ENCODE measurements at regions not wholly inside any gene's neighbourhood (a gene's known extent, or its start where the extent isn't known, plus 50 kb on each side); places are given as distances from the start of the nearest gene placed in this dataset.
"Not testable (repeated sequence)": the region's sequence is repeated elsewhere in the genome, so short reads cannot be mapped to it uniquely, and the experiment has no call there.

- H3K4me1 ChIP-seq (ENCODE audit: insufficient read depth, low read length) = no peaks in the 10 kb centered on the region
- no peaks in the 10 kb centered on the region for H3K79me2 ChIP-seq (ENCODE audit: low read length)
- ATAC-seq (no peak), DNase-seq (no peak)
- TF ChIP-seq EZH2 (IDR thresholded peaks at IDR 0.05; ENCODE audit: low read length, unreplicated experiment) (no peak), CTCF (conservative IDR thresholded peaks at IDR 0.05; ENCODE audit: low read depth, low read length) (no peak), EZH2phosphoT487 (IDR thresholded peaks at IDR 0.05; ENCODE audit: borderline replicate concordance, low read length) (no peak)
- no peaks in the 10 kb centered on the region for H4K20me1 ChIP-seq (ENCODE audit: low read length)
- intact Hi-C loops (cut with micrococcal nuclease) = no loop called here
- peaks cover 12% of the 10 kb centered on the region; the same call in 1 of the 2 replicates for H3K9me3 ChIP-seq (ENCODE audit: low read length)
- ChIA-PET CTCF (no interaction called here), POLR2A (ENCODE audit: unreplicated experiment) (no interaction called here)
- no peaks in the 10 kb centered on the region for H3K36me3 ChIP-seq (ENCODE audit: low read depth, low read length)
- H3K4me3 ChIP-seq (ENCODE audit: low read length) = no peak overlapping the region
- no peaks in the 10 kb centered on the region for H3K27me3 ChIP-seq (ENCODE audit: low read length)
- H3K9ac ChIP-seq (ENCODE audit: low read length) = no peak overlapping the region
- no peak overlapping the region for H3K27ac ChIP-seq (ENCODE audit: low read length)
- H2AFZ ChIP-seq (ENCODE audit: low read length) = no peak overlapping the region
- H3K4me2 ChIP-seq (ENCODE audit: low read length) = no peak overlapping the region
- no peaks in the 10 kb centered on the region for H3F3A ChIP-seq (ENCODE audit: low read length, unreplicated experiment)
- no peaks in the 10 kb centered on the region for H3K9me2 ChIP-seq (replicated peaks; ENCODE audit: low read length)
- no TSS peak for BruUV-seq (replicated peaks)
Measured at GRCh38 chr3:26132942-26133341, 343.1 kb downstream of the OXSM start.

- Histone ChIP-seq H3K79me2 (ENCODE audit: low read length) (no peaks in the 10 kb centered on the region), H3K4me3 (ENCODE audit: low read length) (no peak overlapping the region), H3K4me2 (ENCODE audit: low read length) (no peak overlapping the region), H2AFZ (ENCODE audit: low read length) (no peak overlapping the region), H3K4me1 (ENCODE audit: insufficient read depth, low read length) (no peaks in the 10 kb centered on the region), H3K9me2 (replicated peaks; ENCODE audit: low read length) (no peaks in the 10 kb centered on the region), H3K27me3 (ENCODE audit: low read length) (no peaks in the 10 kb centered on the region), H3K9me3 (ENCODE audit: low read length) (peaks cover 26% of the 10 kb centered on the region; the same call in 1 of the 2 replicates), H3K27ac (ENCODE audit: low read length) (no peak overlapping the region), H3K36me3 (ENCODE audit: low read depth, low read length) (no peaks in the 10 kb centered on the region), H3F3A (ENCODE audit: low read length, unreplicated experiment) (no peaks in the 10 kb centered on the region), H3K9ac (ENCODE audit: low read length) (no peak overlapping the region), H4K20me1 (ENCODE audit: low read length) (no peaks in the 10 kb centered on the region)
- TF ChIP-seq CTCF (conservative IDR thresholded peaks at IDR 0.05; ENCODE audit: low read depth, low read length) = no peak
- TF ChIP-seq EZH2phosphoT487 (IDR thresholded peaks at IDR 0.05; ENCODE audit: borderline replicate concordance, low read length) = no peak
- TF ChIP-seq EZH2 (IDR thresholded peaks at IDR 0.05; ENCODE audit: low read length, unreplicated experiment) = no peak
- ChIA-PET CTCF (no interaction called here), POLR2A (ENCODE audit: unreplicated experiment) (no interaction called here)
- ATAC-seq (no peak), DNase-seq (no peak)
- no TSS peak for BruUV-seq (replicated peaks)
- intact Hi-C loops (cut with micrococcal nuclease) = no loop called here
Measured at GRCh38 chr3:26141296-26141695, 351.4 kb downstream of the OXSM start.

- H3K27me3 ChIP-seq (ENCODE audit: low read length) = no peaks in the 10 kb centered on the region
- intact Hi-C loops (cut with micrococcal nuclease) = no loop called here
- H3K36me3 ChIP-seq (ENCODE audit: low read depth, low read length) = no peaks in the 10 kb centered on the region
- H3K4me1 ChIP-seq (ENCODE audit: insufficient read depth, low read length) = no peaks in the 10 kb centered on the region
- H3K9me3 ChIP-seq (ENCODE audit: low read length) = peaks cover 17% of the 10 kb centered on the region; the same call in 1 of the 2 replicates
- no peaks in the 10 kb centered on the region for H4K20me1 ChIP-seq (ENCODE audit: low read length)
- no peaks in the 10 kb centered on the region for H3F3A ChIP-seq (ENCODE audit: low read length, unreplicated experiment)
- no peak for TF ChIP-seq CTCF (conservative IDR thresholded peaks at IDR 0.05; ENCODE audit: low read depth, low read length)
- TF ChIP-seq EZH2 (IDR thresholded peaks at IDR 0.05; ENCODE audit: low read length, unreplicated experiment) = no peak
- TF ChIP-seq EZH2phosphoT487 (IDR thresholded peaks at IDR 0.05; ENCODE audit: borderline replicate concordance, low read length) = no peak
- no peak overlapping the region for H3K27ac ChIP-seq (ENCODE audit: low read length)
- no TSS peak for BruUV-seq (replicated peaks)
- ChIA-PET POLR2A (ENCODE audit: unreplicated experiment) (no interaction called here), CTCF (no interaction called here)
- ATAC-seq (no peak), DNase-seq (no peak)
- no peak overlapping the region for H3K9ac ChIP-seq (ENCODE audit: low read length)
- H3K79me2 ChIP-seq (ENCODE audit: low read length) = no peaks in the 10 kb centered on the region
- H3K9me2 ChIP-seq (replicated peaks; ENCODE audit: low read length) = no peaks in the 10 kb centered on the region
- H3K4me2 ChIP-seq (ENCODE audit: low read length) = no peak overlapping the region
- H3K4me3 ChIP-seq (ENCODE audit: low read length) = no peak overlapping the region
- H2AFZ ChIP-seq (ENCODE audit: low read length) = no peak overlapping the region
Measured at GRCh38 chr3:26145769-26146168, 355.9 kb downstream of the OXSM start.

GRCh38 chr3:26157428-26157827, 367.5 kb downstream of the OXSM start:
- H3K9me3 ChIP-seq (ENCODE audit: low read length) = peaks cover 13% of the 10 kb centered on the region; the same call in 1 of the 2 replicates
- H3K27me3 ChIP-seq (ENCODE audit: low read length); BruUV-seq (replicated peaks); H2AFZ ChIP-seq (ENCODE audit: low read length); H3K4me3 ChIP-seq (ENCODE audit: low read length); CTCF ChIA-PET; H3K79me2 ChIP-seq (ENCODE audit: low read length); ATAC-seq; H4K20me1 ChIP-seq (ENCODE audit: low read length); DNase-seq; H3K9me2 ChIP-seq (replicated peaks; ENCODE audit: low read length); H3K4me2 ChIP-seq (ENCODE audit: low read length); H3K36me3 ChIP-seq (ENCODE audit: low read depth, low read length); intact Hi-C loops (cut with micrococcal nuclease); H3K27ac ChIP-seq (ENCODE audit: low read length); H3F3A ChIP-seq (ENCODE audit: low read length, unreplicated experiment); H3K4me1 ChIP-seq (ENCODE audit: insufficient read depth, low read length); H3K9ac ChIP-seq (ENCODE audit: low read length): not testable (repeated sequence)
- POLR2A ChIA-PET (ENCODE audit: unreplicated experiment) = interaction anchor here (0.6 kb wide), 1 partner anchor 9 kb away, joined by 3 read pairs; no protein-coding TSS in a partner anchor
